Activated CD4-positive, alpha-beta memory T cell treated with anti-CD3 and anti-CD28 coated beads, Interleukin-2, amount 10 ng/mL, durations not matched to agents 7 days and 5 days (primary cell): ENCODE measurements at regions not wholly inside any gene's neighbourhood (a gene's known extent, or its start where the extent isn't known, plus 50 kb on each side); places are given as distances from the start of the nearest gene placed in this dataset.

ENCODE experiments used
- CTCF ChIA-PET: fragments of 350-600 bp; sonication (Branson Sonifier 250); formaldehyde crosslinking; loops from one replicate; lab custom pipeline; 2021; ENCODE audit warnings: antibody characterized with exemption, inconsistent platforms; lab: Charles Lee
- POLR2A ChIA-PET: fragments of 350-600 bp; sonication (Branson Sonifier 250); formaldehyde crosslinking; loops from one replicate; lab custom pipeline; 2021; ENCODE audit warnings: antibody characterized with exemption; lab: Charles Lee
- DNase-seq: peaks from one replicate; pipeline ENCODE4 v3.0.0-alpha.2; 2020
- H3K27ac Mint-ChIP-seq: one replicate; pipeline ENCODE4 v1.8.0; 2021; ENCODE audit warnings: mild to moderate bottlenecking, mixed read lengths
- H3K27me3 Mint-ChIP-seq: one replicate; pipeline ENCODE4 v1.8.0; 2021; ENCODE audit warnings: mixed read lengths
- H3K36me3 Mint-ChIP-seq: one replicate; pipeline ENCODE4 v1.8.0; 2021; ENCODE audit warnings: low read depth, mixed read lengths
- H3K4me1 Mint-ChIP-seq: one replicate; pipeline ENCODE4 v1.8.0; 2021; ENCODE audit warnings: mixed read lengths
- H3K4me3 Mint-ChIP-seq: one replicate; pipeline ENCODE4 v1.8.0; 2021; ENCODE audit warnings: mild to moderate bottlenecking, mixed read lengths
- H3K9me3 Mint-ChIP-seq: one replicate; pipeline ENCODE4 v1.8.0; 2021; ENCODE audit warnings: mixed read lengths

- Mint-ChIP-seq H3K36me3 (no peaks in the 10 kb centered on the region), H3K4me3 (no peak overlapping the region), H3K27ac (no peak overlapping the region), H3K4me1 (no peaks in the 10 kb centered on the region), H3K27me3 (no peaks in the 10 kb centered on the region), H3K9me3 (peaks cover 5% of the 10 kb centered on the region)
- DNase-seq, result no peak
- ChIA-PET POLR2A (no interaction called here), CTCF (no interaction called here)
Measured at GRCh38 chr3:74055061-74055460, 430.3 kb upstream of the PDZRN3 start.

- no peaks in the 10 kb centered on the region for H3K27me3 Mint-ChIP-seq
- H3K27ac Mint-ChIP-seq, result no peak overlapping the region
- H3K36me3 Mint-ChIP-seq, result no peaks in the 10 kb centered on the region
- no peak overlapping the region for H3K4me3 Mint-ChIP-seq
- H3K4me1 Mint-ChIP-seq, result no peaks in the 10 kb centered on the region
- ChIA-PET POLR2A (no interaction called here), CTCF (no interaction called here)
- H3K9me3 Mint-ChIP-seq, result peaks cover 3% of the 10 kb centered on the region
- DNase-seq, result no peak
Measured at GRCh38 chr3:74054566-74054965, 429.8 kb upstream of the PDZRN3 start.

- POLR2A ChIA-PET, result no interaction called here
- DNase-seq, result no peak
Measured at GRCh38 chr3:74053970-74054516, 429.3 kb upstream of the PDZRN3 start.

DNA sequence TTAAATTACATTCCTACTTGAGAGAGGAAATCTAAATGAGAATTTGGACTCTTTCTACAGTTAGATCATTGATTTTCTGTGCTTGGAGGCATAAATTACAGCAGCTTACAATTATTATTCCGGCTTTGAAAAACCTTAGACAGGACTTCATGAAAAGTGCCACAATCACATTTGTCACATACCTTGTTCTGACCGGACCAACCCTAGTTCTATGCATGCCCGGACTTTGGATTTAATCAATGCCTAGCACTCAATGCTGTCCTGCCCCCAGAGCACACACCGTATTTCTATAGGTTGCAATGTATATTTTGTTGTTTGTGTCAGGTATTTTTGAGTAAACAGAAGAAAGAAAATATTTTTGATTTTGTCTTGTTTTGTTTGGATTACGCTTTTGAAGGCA lies 424.7 kb upstream of the PDZRN3 start:
- Mint-ChIP-seq H3K27me3 (no peaks in the 10 kb centered on the region), H3K4me3 (no peak overlapping the region), H3K9me3 (peaks cover 3% of the 10 kb centered on the region), H3K27ac (no peak overlapping the region), H3K4me1 (no peaks in the 10 kb centered on the region), H3K36me3 (no peaks in the 10 kb centered on the region)
- no peak for DNase-seq
- ChIA-PET POLR2A (no interaction called here), CTCF (no interaction called here)

More at GRCh38 chr3:74053970-74054516, 429.3 kb upstream of the PDZRN3 start:
- H3K4me1 Mint-ChIP-seq, result no peaks in the 10 kb centered on the region
- H3K4me3 Mint-ChIP-seq, result no peak overlapping the region
- H3K27me3 Mint-ChIP-seq, result no peaks in the 10 kb centered on the region
- no peak overlapping the region for H3K27ac Mint-ChIP-seq
- CTCF ChIA-PET, result no interaction called here
- peaks cover 3% of the 10 kb centered on the region for H3K9me3 Mint-ChIP-seq
- H3K36me3 Mint-ChIP-seq, result no peaks in the 10 kb centered on the region

DNA sequence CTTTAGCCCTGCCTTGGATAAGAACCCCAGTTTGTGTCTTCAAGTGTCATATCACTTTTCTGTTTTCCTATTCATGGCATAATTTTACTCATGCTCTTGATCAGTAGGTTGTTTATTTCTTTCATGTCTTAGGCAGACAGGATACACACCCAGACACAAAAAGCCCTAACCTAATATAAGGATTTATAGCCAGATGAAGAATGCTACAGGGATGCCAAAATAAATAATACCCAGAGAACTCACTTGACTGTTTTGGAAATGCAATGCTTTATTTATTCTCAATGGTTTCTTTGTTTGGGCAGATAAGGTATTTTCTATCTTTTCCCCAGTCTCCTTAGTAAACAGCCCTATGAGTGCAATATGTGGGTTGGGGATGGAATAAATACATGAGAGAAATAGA lies 424.0 kb upstream of the PDZRN3 start:
- POLR2A ChIA-PET, result no interaction called here
- no peak for DNase-seq
- CTCF ChIA-PET, result no interaction called here
- Mint-ChIP-seq H3K9me3 (peaks cover 3% of the 10 kb centered on the region), H3K36me3 (no peaks in the 10 kb centered on the region), H3K27me3 (no peaks in the 10 kb centered on the region), H3K4me3 (no peak overlapping the region), H3K4me1 (no peaks in the 10 kb centered on the region), H3K27ac (no peak overlapping the region)

DNA sequence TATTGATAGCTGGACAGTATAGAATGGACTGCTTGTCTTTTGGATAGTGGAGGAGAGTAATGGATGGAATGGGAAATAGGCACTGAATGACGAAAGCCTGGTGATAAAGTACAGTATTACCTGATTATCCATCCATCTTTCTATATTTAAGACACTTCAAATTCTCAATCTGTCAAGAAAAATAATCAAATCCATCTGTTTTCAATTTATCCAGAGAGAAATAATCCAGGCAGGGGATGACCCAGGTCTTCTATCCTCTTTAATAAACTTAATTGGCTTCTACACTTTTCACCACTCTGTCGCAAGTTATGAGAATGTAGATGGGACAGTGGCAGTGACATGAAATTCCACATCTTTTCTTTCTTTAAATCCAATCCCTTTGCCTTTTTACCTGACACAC lies 420.3 kb upstream of the PDZRN3 start:
- POLR2A ChIA-PET, result no interaction called here
- Mint-ChIP-seq H3K36me3 (no peaks in the 10 kb centered on the region), H3K27me3 (no peaks in the 10 kb centered on the region), H3K9me3 (no peaks in the 10 kb centered on the region), H3K27ac (no peak overlapping the region), H3K4me1 (no peaks in the 10 kb centered on the region), H3K4me3 (no peak overlapping the region)
- CTCF ChIA-PET, result no interaction called here
- DNase-seq, result no peak

- ChIA-PET POLR2A (no interaction called here), CTCF (no interaction called here)
- Mint-ChIP-seq H3K4me3 (no peak overlapping the region), H3K9me3 (peaks cover 3% of the 10 kb centered on the region), H3K4me1 (no peaks in the 10 kb centered on the region), H3K36me3 (no peaks in the 10 kb centered on the region), H3K27me3 (no peaks in the 10 kb centered on the region), H3K27ac (no peak overlapping the region)
- no peak for DNase-seq
Measured at GRCh38 chr3:74041068-74041675, 416.4 kb upstream of the PDZRN3 start.

- Mint-ChIP-seq H3K4me1 (no peaks in the 10 kb centered on the region), H3K9me3 (peaks cover 7% of the 10 kb centered on the region), H3K4me3 (no peak overlapping the region), H3K36me3 (no peaks in the 10 kb centered on the region), H3K27ac (no peak overlapping the region), H3K27me3 (no peaks in the 10 kb centered on the region)
- ChIA-PET POLR2A (no interaction called here), CTCF (no interaction called here)
- no peak for DNase-seq
Measured at GRCh38 chr3:74039105-74039504, 414.4 kb upstream of the PDZRN3 start.

DNA sequence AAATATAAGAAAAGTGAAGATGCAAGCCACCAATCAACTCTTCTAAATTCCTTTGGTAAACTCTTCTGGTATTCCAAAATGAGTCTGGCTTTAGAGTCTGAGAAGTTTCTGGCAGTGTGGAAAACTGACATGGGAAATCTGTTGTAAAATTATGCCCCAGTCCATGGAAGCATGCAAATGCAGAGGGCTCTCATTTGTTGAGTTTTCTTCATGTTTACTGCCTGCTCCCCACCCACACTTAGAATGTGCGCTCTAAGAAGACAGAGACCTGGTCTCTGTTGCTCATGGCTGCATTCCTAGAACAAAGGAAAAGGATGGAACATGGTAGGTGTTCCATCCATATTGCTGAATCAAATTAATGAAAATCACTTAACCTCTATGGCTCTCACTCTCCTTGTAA lies 411.8 kb upstream of the PDZRN3 start:
- ChIA-PET CTCF (no interaction called here), POLR2A (no interaction called here)
- H3K36me3 Mint-ChIP-seq, result no peaks in the 10 kb centered on the region
- no peak overlapping the region for H3K27ac Mint-ChIP-seq
- no peaks in the 10 kb centered on the region for H3K27me3 Mint-ChIP-seq
- H3K4me1 Mint-ChIP-seq, result no peaks in the 10 kb centered on the region
- no peak for DNase-seq
- H3K9me3 Mint-ChIP-seq, result peaks cover 9% of the 10 kb centered on the region
- H3K4me3 Mint-ChIP-seq, result no peak overlapping the region

DNA sequence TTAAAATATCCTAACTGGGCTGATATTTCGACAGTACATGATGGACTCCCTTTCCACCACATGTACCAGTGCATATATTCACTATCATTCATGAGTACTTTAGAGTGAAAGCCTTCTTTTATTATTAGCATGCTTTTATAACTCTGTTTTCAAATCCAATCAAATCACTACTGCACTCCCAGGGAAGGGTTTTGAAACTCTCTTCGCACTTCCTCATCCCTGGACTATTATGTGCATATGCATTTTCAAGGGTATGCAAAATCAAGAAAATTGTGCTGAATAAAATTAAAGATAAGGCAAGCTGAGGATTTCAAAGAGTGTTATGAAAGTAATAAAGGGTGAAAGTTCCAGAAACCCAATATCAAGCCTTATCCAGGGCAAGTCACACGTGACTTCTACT lies 411.4 kb upstream of the PDZRN3 start:
- Mint-ChIP-seq H3K4me1 (no peaks in the 10 kb centered on the region), H3K4me3 (no peak overlapping the region), H3K27ac (no peak overlapping the region), H3K36me3 (no peaks in the 10 kb centered on the region), H3K9me3 (peaks cover 9% of the 10 kb centered on the region), H3K27me3 (no peaks in the 10 kb centered on the region)
- DNase-seq, result no peak
- POLR2A ChIA-PET, result no interaction called here
- CTCF ChIA-PET, result no interaction called here

DNA sequence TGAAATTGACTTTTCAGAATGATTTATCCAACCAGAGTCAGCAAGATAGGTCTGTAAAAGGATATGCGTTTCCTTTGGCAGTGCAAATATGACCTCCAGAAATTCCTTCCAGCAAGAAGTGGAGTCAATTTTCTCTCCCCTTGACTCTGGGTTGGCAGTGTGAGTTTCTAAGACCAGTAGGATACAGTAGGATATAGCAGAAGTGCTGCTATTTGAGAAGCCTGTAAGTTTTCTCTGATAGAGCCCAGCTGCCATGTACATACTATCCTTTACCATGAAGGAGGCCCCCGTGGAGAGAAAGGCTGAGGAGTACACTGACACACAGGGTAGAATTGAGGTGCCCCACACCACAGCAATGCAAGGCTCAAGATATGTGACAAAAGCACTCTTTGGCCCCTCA lies 409.1 kb upstream of the PDZRN3 start:
- POLR2A ChIA-PET, result no interaction called here
- Mint-ChIP-seq H3K27me3 (no peaks in the 10 kb centered on the region), H3K9me3 (peaks cover 14% of the 10 kb centered on the region), H3K36me3 (no peaks in the 10 kb centered on the region), H3K4me3 (no peak overlapping the region), H3K27ac (no peak overlapping the region), H3K4me1 (no peaks in the 10 kb centered on the region)
- CTCF ChIA-PET, result no interaction called here
- DNase-seq, result no peak

GRCh38 chr3:74033381-74033780 lies 408.6 kb upstream of the PDZRN3 start:
- DNase-seq, result no peak
- no peaks in the 10 kb centered on the region for H3K27me3 Mint-ChIP-seq
- no peaks in the 10 kb centered on the region for H3K36me3 Mint-ChIP-seq
- no peak overlapping the region for H3K4me3 Mint-ChIP-seq
- CTCF ChIA-PET, result no interaction called here
- POLR2A ChIA-PET, result no interaction called here
- peaks cover 11% of the 10 kb centered on the region for H3K9me3 Mint-ChIP-seq
- no peak overlapping the region for H3K27ac Mint-ChIP-seq
- no peaks in the 10 kb centered on the region for H3K4me1 Mint-ChIP-seq

GRCh38 chr3:74027121-74027520 lies 402.4 kb upstream of the PDZRN3 start:
- no peak for DNase-seq
- H3K27me3 Mint-ChIP-seq, result no peaks in the 10 kb centered on the region
- H3K9me3 Mint-ChIP-seq, result peaks cover 20% of the 10 kb centered on the region
- no peak overlapping the region for H3K27ac Mint-ChIP-seq
- ChIA-PET CTCF (no interaction called here), POLR2A (no interaction called here)
- no peaks in the 10 kb centered on the region for H3K36me3 Mint-ChIP-seq
- H3K4me1 Mint-ChIP-seq, result no peaks in the 10 kb centered on the region
- no peak overlapping the region for H3K4me3 Mint-ChIP-seq

GRCh38 chr3:74023395-74023794 lies 398.7 kb upstream of the PDZRN3 start:
- Mint-ChIP-seq H3K36me3 (no peaks in the 10 kb centered on the region), H3K27me3 (no peaks in the 10 kb centered on the region), H3K27ac (no peak overlapping the region), H3K9me3 (peaks cover 15% of the 10 kb centered on the region), H3K4me3 (no peak overlapping the region), H3K4me1 (no peaks in the 10 kb centered on the region)
- DNase-seq, result no peak
- CTCF ChIA-PET, result no interaction called here
- POLR2A ChIA-PET, result no interaction called here
